ENCODE measurements at regions not wholly inside any gene's neighbourhood (a gene's known extent, or its start where the extent isn't known, plus 50 kb on each side); places are given as distances from the start of the nearest gene placed in this dataset.

- TF ChIP-seq CTCF (IDR thresholded peaks at IDR 0.05; ENCODE audit: low read depth, low read length, poor library complexity, severe bottlenecking) (no peak), EZH2phosphoT487 (IDR thresholded peaks at IDR 0.05; ENCODE audit: borderline replicate concordance, low read length) (no peak)
Measured at GRCh38 chr2:133829450-133830020, 261.3 kb upstream of the NCKAP5 start.

All from DOHH2 (cell line).